T-cell (primary cell): ENCODE measurements at regions not wholly inside any gene's neighbourhood (a gene's known extent, or its start where the extent isn't known, plus 50 kb on each side); places are given as distances from the start of the nearest gene placed in this dataset.

ENCODE experiments used
- ATAC-seq, 4 experiments: fragments of 200-7000 bp in 3 of 4; fragments of 150-1000 bp in 1 of 4; cut with Tn5 transposase; replicated peaks in 1 of 4; 1 replicate in 3 of 4; 2 replicates in 1 of 4; pipeline ENCODE4 v1.10.0; 2021; ENCODE audit warnings: moderate library complexity in 3 of 4, mild to moderate bottlenecking in 2 of 4, moderate number of reproducible peaks in 1 of 4
- CTCF ChIA-PET, 2 donors: fragments of 300-600 bp; sonication (Branson Sonifier 250); formaldehyde crosslinking; loops; one replicate each; lab custom pipeline; 2022; ENCODE audit warnings: antibody characterized with exemption in 2 of 2; lab: Charles Lee
- POLR2A ChIA-PET, 2 donors: fragments of 300-600 bp; sonication (Branson Sonifier 250); formaldehyde crosslinking; loops; one replicate each; lab custom pipeline; 2022; ENCODE audit warnings: antibody characterized with exemption in 2 of 2; lab: Charles Lee
- DNase-seq, 35 experiments: peaks; one replicate each; pipeline versions ENCODE4 v3.0.0 to v3.0.0-alpha.2; 2013 to 2023
- H3K27ac ChIP-seq: one replicate; pipeline ENCODE4 v1.5.1; 2013; ENCODE audit warnings: low read length
- H3K27me3 ChIP-seq, 2 experiments: replicated peaks in 1 of 2; 1 replicate in 1 of 2; 2 replicates in 1 of 2; pipeline versions ENCODE4 v1.6.1 to v1.7.0; 2013; ENCODE audit warnings: low read length in 1 of 2, mixed read lengths in 1 of 2; ENCODE audit not compliant: control insufficient read depth in 2 of 2, insufficient read depth in 2 of 2; ENCODE audit errors: extremely low read depth in 1 of 2
- H3K36me3 ChIP-seq, 2 donors: 1 replicate in 1 of 2; 2 replicates in 1 of 2; pipeline versions ENCODE4 v1.6.1 to v1.7.0; 2013; ENCODE audit warnings: low read length in 1 of 2; ENCODE audit not compliant: control insufficient read depth in 2 of 2, insufficient read depth in 1 of 2; ENCODE audit errors: extremely low read depth in 1 of 2
- H3K4me1 ChIP-seq, 2 experiments: 1 replicate in 1 of 2; 2 replicates in 1 of 2; pipeline versions ENCODE4 v1.6.1 to v1.7.0; 2013; ENCODE audit warnings: low read length in 2 of 2, mixed read lengths in 1 of 2; ENCODE audit not compliant: insufficient read depth in 2 of 2, control insufficient read depth in 1 of 2; ENCODE audit errors: extremely low read depth in 1 of 2
- H3K4me3 ChIP-seq, 2 donors: 1 replicate in 1 of 2; 2 replicates in 1 of 2; pipeline versions ENCODE4 v1.5.1 to v1.7.0; 2013; ENCODE audit warnings: mild to moderate bottlenecking in 2 of 2, low read length in 1 of 2, moderate library complexity in 1 of 2; ENCODE audit not compliant: control insufficient read depth in 1 of 2; ENCODE audit errors: extremely low read depth in 1 of 2
- H3K9me3 ChIP-seq: 2 replicates; pipeline ENCODE4 v1.7.0; 2013
- H3K27ac Mint-ChIP-seq, 2 donors: one replicate each; pipeline ENCODE4 v1.8.0; 2020 to 2021; ENCODE audit warnings: mild to moderate bottlenecking in 2 of 2, mixed read lengths in 2 of 2
- H3K27me3 Mint-ChIP-seq, 2 donors: one replicate each; pipeline ENCODE4 v1.8.0; 2021 to 2022; ENCODE audit warnings: mixed read lengths in 2 of 2
- H3K36me3 Mint-ChIP-seq: one replicate; pipeline ENCODE4 v1.8.0; 2021; ENCODE audit warnings: mixed read lengths
- H3K4me1 Mint-ChIP-seq, 3 donors: one replicate each; pipeline ENCODE4 v1.8.0; 2020 to 2022; ENCODE audit warnings: mixed read lengths in 3 of 3, mild to moderate bottlenecking in 1 of 3
- H3K4me3 Mint-ChIP-seq, 3 donors: one replicate each; pipeline ENCODE4 v1.8.0; 2020 to 2022; ENCODE audit warnings: mild to moderate bottlenecking in 3 of 3, mixed read lengths in 3 of 3, moderate library complexity in 3 of 3
- H3K9me3 Mint-ChIP-seq, 3 donors: one replicate each; pipeline ENCODE4 v1.8.0; 2020 to 2022; ENCODE audit warnings: mixed read lengths in 3 of 3
- WGBS: methylation state at CpG from one replicate; pipeline ENCODE4 v1.1.5; 2013; ENCODE audit warnings: missing lambda C conversion rate; ENCODE audit not compliant: insufficient coverage; 5-methylcytosine and 5-hydroxymethylcytosine counted together

DNA sequence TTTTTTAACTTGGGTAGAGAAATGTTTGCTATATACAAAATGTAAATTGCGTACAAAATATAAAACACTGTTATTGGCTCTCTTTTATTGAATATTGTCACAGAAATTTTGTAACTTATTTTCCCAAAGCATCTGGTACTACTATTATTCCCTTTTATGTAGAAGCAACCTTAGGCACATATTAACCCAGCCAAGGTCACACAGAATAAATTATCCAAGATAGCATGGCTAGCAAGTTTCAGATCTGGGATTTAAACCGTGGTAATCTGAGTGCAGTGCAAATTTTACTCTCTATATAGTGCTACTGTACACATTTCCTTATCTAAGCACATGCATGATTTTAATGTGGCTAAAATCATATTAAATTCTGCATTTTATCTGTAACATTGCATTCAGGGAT, 1190.5 kb upstream of the LRRTM3 start:
- Mint-ChIP-seq H3K27me3 (no peaks in the 10 kb centered on the region), H3K4me3 (no peak overlapping the region), H3K9me3 (peaks cover 3 to 7% (median 5%) of the 10 kb centered on the region in 3 donors), H3K36me3 (no peaks in the 10 kb centered on the region), H3K27ac (no peak overlapping the region), H3K4me1 (no peaks in the 10 kb centered on the region)
- Histone ChIP-seq H3K27me3 (no peaks in the 10 kb centered on the region), H3K4me1 (no peaks in the 10 kb centered on the region), H3K9me3 (no peaks in the 10 kb centered on the region), H3K36me3 (no peaks in the 10 kb centered on the region), H3K27ac (no peak overlapping the region), H3K4me3 (no peak overlapping the region)
- POLR2A ChIA-PET: no interaction called here
- ATAC-seq (no peak), DNase-seq (no peak)
- WGBS: no CpG with 5 or more reads among the region's 2 CpGs
- CTCF ChIA-PET: no interaction called here

GRCh38 chr10:65742906-65743305, 1182.9 kb upstream of the LRRTM3 start:
- Histone ChIP-seq H3K27me3 (no peaks in the 10 kb centered on the region), H3K9me3 (no peaks in the 10 kb centered on the region), H3K4me1 (no peaks in the 10 kb centered on the region), H3K27ac (no peak overlapping the region), H3K36me3 (no peaks in the 10 kb centered on the region), H3K4me3 (no peak overlapping the region)
- H3K9me3 Mint-ChIP-seq: peaks cover 0 to 10% (median 3%) of the 10 kb centered on the region in 3 donors
- DNase-seq: no peak
- H3K4me1 Mint-ChIP-seq: no peaks in the 10 kb centered on the region
- ChIA-PET POLR2A (no interaction called here), CTCF (no interaction called here)
- no peak for ATAC-seq
- no peaks in the 10 kb centered on the region for H3K36me3 Mint-ChIP-seq
- no peak overlapping the region for H3K27ac Mint-ChIP-seq
- no peaks in the 10 kb centered on the region for H3K27me3 Mint-ChIP-seq
- H3K4me3 Mint-ChIP-seq: no peak overlapping the region
- no CpG with 5 or more reads among the region's 1 CpG for WGBS

GRCh38 chr10:65751218-65751617, 1174.6 kb upstream of the LRRTM3 start:
- no peaks in the 10 kb centered on the region for H3K4me1 ChIP-seq
- no peak for DNase-seq
- CTCF ChIA-PET: no interaction called here
- Mint-ChIP-seq H3K27me3 (no peaks in the 10 kb centered on the region), H3K4me3 (no peak overlapping the region), H3K27ac (no peak overlapping the region), H3K4me1 (no peaks in the 10 kb centered on the region), H3K36me3 (no peaks in the 10 kb centered on the region), H3K9me3 (peaks cover 0 to 6% (median 4%) of the 10 kb centered on the region in 3 donors)
- no peaks in the 10 kb centered on the region for H3K9me3 ChIP-seq
- no peaks in the 10 kb centered on the region for H3K27me3 ChIP-seq
- no peak overlapping the region for H3K27ac ChIP-seq
- H3K36me3 ChIP-seq: no peaks in the 10 kb centered on the region
- no peak for ATAC-seq
- no peak overlapping the region for H3K4me3 ChIP-seq
- POLR2A ChIA-PET: no interaction called here

DNA sequence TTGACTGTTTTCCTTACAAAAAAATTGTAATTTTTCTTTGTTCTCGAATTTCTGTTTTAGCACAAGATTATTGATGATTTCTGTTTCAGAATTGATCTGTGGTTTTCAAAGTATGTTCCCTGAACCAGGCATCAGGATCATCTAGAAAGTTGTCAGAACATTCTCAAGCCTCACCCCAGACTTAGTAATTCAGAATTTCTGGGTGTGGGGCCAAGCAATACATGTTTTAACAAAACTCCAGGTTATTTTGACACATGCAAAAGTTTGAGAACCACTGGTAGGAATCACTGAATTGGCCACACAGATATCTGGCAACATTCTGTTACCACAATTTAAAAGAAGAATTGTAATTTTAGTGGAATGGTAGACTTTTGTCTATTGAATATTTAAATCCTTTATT, 1173.9 kb upstream of the LRRTM3 start:
- ChIA-PET POLR2A (no interaction called here), CTCF (no interaction called here)
- no peaks in the 10 kb centered on the region for H3K36me3 Mint-ChIP-seq
- no CpG with 5 or more reads among the region's 1 CpG for WGBS
- peaks cover 0 to 6% (median 4%) of the 10 kb centered on the region in 3 donors for H3K9me3 Mint-ChIP-seq
- no peaks in the 10 kb centered on the region for H3K4me1 Mint-ChIP-seq
- H3K27me3 Mint-ChIP-seq: no peaks in the 10 kb centered on the region
- ATAC-seq (no peak), DNase-seq (no peak)
- H3K4me3 ChIP-seq: no peak overlapping the region
- H3K27ac Mint-ChIP-seq: no peak overlapping the region
- no peak overlapping the region for H3K27ac ChIP-seq
- H3K36me3 ChIP-seq: no peaks in the 10 kb centered on the region
- no peaks in the 10 kb centered on the region for H3K27me3 ChIP-seq
- no peaks in the 10 kb centered on the region for H3K9me3 ChIP-seq
- no peak overlapping the region for H3K4me3 Mint-ChIP-seq
- no peaks in the 10 kb centered on the region for H3K4me1 ChIP-seq

- Histone ChIP-seq H3K9me3 (no peaks in the 10 kb centered on the region), H3K4me1 (no peaks in the 10 kb centered on the region), H3K27ac (no peak overlapping the region), H3K27me3 (no peaks in the 10 kb centered on the region), H3K4me3 (no peak overlapping the region), H3K36me3 (no peaks in the 10 kb centered on the region)
- Mint-ChIP-seq H3K27me3 (no peaks in the 10 kb centered on the region), H3K4me1 (no peaks in the 10 kb centered on the region), H3K4me3 (no peak overlapping the region), H3K27ac (no peak overlapping the region), H3K9me3 (peaks cover 0 to 9% (median 4%) of the 10 kb centered on the region in 3 donors), H3K36me3 (no peaks in the 10 kb centered on the region)
- ATAC-seq (no peak), DNase-seq (no peak)
- WGBS: no CpG with 5 or more reads among the region's 1 CpG
- POLR2A ChIA-PET: no interaction called here
- CTCF ChIA-PET: no interaction called here
Measured at GRCh38 chr10:65753532-65753931, 1172.3 kb upstream of the LRRTM3 start.

DNA sequence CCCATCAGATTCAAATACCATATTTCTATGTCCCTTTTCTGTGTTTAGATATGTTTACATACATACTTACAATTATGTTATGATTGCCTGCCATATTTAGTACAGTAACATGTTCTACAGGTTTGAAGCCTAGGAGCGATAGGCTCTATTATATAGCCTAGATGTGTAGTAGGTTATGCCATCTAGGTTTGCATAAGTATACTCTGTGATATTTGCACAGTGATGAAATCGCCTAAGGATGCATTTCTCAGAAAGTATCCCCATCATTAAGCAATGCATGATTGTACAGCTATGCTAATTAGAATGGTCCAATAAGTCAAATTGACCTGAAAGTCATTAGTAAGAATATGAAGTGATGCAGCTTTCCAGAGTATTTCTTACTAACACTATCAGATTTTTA, 1171.7 kb upstream of the LRRTM3 start:
- no CpG with 5 or more reads among the region's 2 CpGs for WGBS
- CTCF ChIA-PET: no interaction called here
- Mint-ChIP-seq H3K4me3 (no peak overlapping the region), H3K9me3 (peaks cover 0 to 6% (median 6%) of the 10 kb centered on the region in 3 donors), H3K4me1 (no peaks in the 10 kb centered on the region), H3K27ac (no peak overlapping the region), H3K27me3 (no peaks in the 10 kb centered on the region), H3K36me3 (no peaks in the 10 kb centered on the region)
- Histone ChIP-seq H3K4me1 (no peaks in the 10 kb centered on the region), H3K27ac (no peak overlapping the region), H3K36me3 (no peaks in the 10 kb centered on the region), H3K9me3 (no peaks in the 10 kb centered on the region), H3K27me3 (no peaks in the 10 kb centered on the region), H3K4me3 (no peak overlapping the region)
- ATAC-seq (no peak), DNase-seq (no peak)
- POLR2A ChIA-PET: no interaction called here

DNA sequence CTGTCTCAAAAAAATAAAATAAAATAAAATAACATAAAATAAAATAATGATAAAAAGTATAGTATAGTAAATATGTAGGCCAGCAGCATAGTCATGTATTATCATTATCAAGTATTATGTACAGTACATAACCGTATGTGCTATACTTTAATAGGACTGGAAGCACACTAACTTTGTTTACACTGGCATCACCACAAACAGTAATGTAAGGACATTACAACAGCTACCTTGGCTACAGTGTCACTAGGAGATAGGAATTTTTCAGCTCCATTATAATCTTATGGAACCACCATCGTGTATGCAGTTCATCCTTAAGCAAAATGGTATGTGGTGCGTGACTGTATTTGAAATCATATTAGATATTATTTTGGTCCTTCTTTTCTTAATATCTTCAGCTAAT, 1163.5 kb upstream of the LRRTM3 start:
- H3K27ac Mint-ChIP-seq: no peak overlapping the region

More for the DNA sequence above, 1163.5 kb upstream of the LRRTM3 start:
- Mint-ChIP-seq H3K4me3 (no peak overlapping the region), H3K27me3 (no peaks in the 10 kb centered on the region), H3K4me1 (no peaks in the 10 kb centered on the region), H3K9me3 (peaks cover 0 to 11% (median 9%) of the 10 kb centered on the region in 3 donors), H3K36me3 (no peaks in the 10 kb centered on the region)
- ChIA-PET CTCF (no interaction called here), POLR2A (no interaction called here)
- Histone ChIP-seq H3K4me3 (no peak overlapping the region), H3K27ac (no peak overlapping the region), H3K9me3 (no peaks in the 10 kb centered on the region), H3K4me1 (no peaks in the 10 kb centered on the region), H3K36me3 (no peaks in the 10 kb centered on the region), H3K27me3 (no peaks in the 10 kb centered on the region)
- WGBS: no CpG with 5 or more reads among the region's 3 CpGs
- DNase-seq: no peak
- no peak for ATAC-seq
